ENCODE measurements at regions not wholly inside any gene's neighbourhood (a gene's known extent, or its start where the extent isn't known, plus 50 kb on each side); places are given as distances from the start of the nearest gene placed in this dataset.

DNA sequence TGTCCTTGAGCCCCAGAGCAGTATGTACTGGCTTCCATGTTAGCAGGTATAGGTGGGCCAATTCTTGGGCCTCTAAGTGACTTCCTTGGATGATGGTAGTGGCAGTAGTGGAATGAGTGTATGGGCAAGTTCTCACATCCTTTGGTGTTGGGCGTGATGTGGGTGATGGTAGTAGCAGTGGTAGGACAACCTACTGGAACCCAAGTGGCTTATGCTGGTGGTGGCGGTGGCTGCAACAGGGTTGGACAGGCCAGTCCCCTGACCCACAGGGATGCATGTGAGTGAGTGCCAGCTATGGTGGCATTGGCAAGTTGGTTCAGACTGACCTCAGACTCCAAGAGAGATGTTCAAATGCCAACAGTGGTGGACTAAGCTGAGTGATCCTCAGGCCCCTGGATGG is 1228.2 kb downstream of the ROBO2 start:
- H3K27ac ChIP-seq (ENCODE audit: low read depth, low read length): no peak overlapping the region
- no peak overlapping the region for H3K9ac ChIP-seq (ENCODE audit: low read depth, low read length)
- H3K4me1 ChIP-seq (ENCODE audit: control insufficient read depth, insufficient read depth, low read length): peaks cover 4% of the 10 kb centered on the region; the same call in 1 of the 2 replicates
- no peaks in the 10 kb centered on the region for H3K9me3 ChIP-seq (ENCODE audit: control insufficient read depth, insufficient read depth, low read length)
- H3K27me3 ChIP-seq (ENCODE audit: control insufficient read depth, insufficient read depth, low read length): no peaks in the 10 kb centered on the region
- no peaks in the 10 kb centered on the region for H3K36me3 ChIP-seq (ENCODE audit: control insufficient read depth, insufficient read depth, low read length)
- H3K4me3 ChIP-seq (ENCODE audit: low read depth, low read length): no peak overlapping the region

GRCh38 chr3:78268716-78269668 is 1229.1 kb downstream of the ROBO2 start:
- Histone ChIP-seq H3K27ac (ENCODE audit: low read depth, low read length) (no peak overlapping the region), H3K9me3 (ENCODE audit: control insufficient read depth, insufficient read depth, low read length) (no peaks in the 10 kb centered on the region), H3K36me3 (ENCODE audit: control insufficient read depth, insufficient read depth, low read length) (no peaks in the 10 kb centered on the region), H3K4me3 (ENCODE audit: low read depth, low read length) (no peak overlapping the region), H3K4me1 (ENCODE audit: control insufficient read depth, insufficient read depth, low read length) (peaks cover 4% of the 10 kb centered on the region; the same call in 1 of the 2 replicates), H3K27me3 (ENCODE audit: control insufficient read depth, insufficient read depth, low read length) (no peaks in the 10 kb centered on the region), H3K9ac (ENCODE audit: low read depth, low read length) (no peak overlapping the region)

GRCh38 chr3:78273326-78273725 is 1233.4 kb downstream of the ROBO2 start:
- Histone ChIP-seq H3K9ac (ENCODE audit: low read depth, low read length) (no peak overlapping the region), H3K4me1 (ENCODE audit: control insufficient read depth, insufficient read depth, low read length) (peaks cover 10% of the 10 kb centered on the region; the same call in 1 of the 2 replicates), H3K36me3 (ENCODE audit: control insufficient read depth, insufficient read depth, low read length) (no peaks in the 10 kb centered on the region), H3K27ac (ENCODE audit: low read depth, low read length) (no peak overlapping the region), H3K9me3 (ENCODE audit: control insufficient read depth, insufficient read depth, low read length) (no peaks in the 10 kb centered on the region), H3K4me3 (ENCODE audit: low read depth, low read length) (no peak overlapping the region), H3K27me3 (ENCODE audit: control insufficient read depth, insufficient read depth, low read length) (no peaks in the 10 kb centered on the region)

- no peak overlapping the region for H3K4me3 ChIP-seq (ENCODE audit: low read depth, low read length)
- peaks cover 13% of the 10 kb centered on the region for H3K4me1 ChIP-seq (ENCODE audit: control insufficient read depth, insufficient read depth, low read length)
- no peaks in the 10 kb centered on the region for H3K36me3 ChIP-seq (ENCODE audit: control insufficient read depth, insufficient read depth, low read length)
- H3K27ac ChIP-seq (ENCODE audit: low read depth, low read length): no peak overlapping the region
- no peaks in the 10 kb centered on the region for H3K9me3 ChIP-seq (ENCODE audit: control insufficient read depth, insufficient read depth, low read length)
- H3K9ac ChIP-seq (ENCODE audit: low read depth, low read length): no peak overlapping the region
- H3K27me3 ChIP-seq (ENCODE audit: control insufficient read depth, insufficient read depth, low read length): no peaks in the 10 kb centered on the region
Measured at GRCh38 chr3:78274475-78275065, 1234.7 kb downstream of the ROBO2 start.

DNA sequence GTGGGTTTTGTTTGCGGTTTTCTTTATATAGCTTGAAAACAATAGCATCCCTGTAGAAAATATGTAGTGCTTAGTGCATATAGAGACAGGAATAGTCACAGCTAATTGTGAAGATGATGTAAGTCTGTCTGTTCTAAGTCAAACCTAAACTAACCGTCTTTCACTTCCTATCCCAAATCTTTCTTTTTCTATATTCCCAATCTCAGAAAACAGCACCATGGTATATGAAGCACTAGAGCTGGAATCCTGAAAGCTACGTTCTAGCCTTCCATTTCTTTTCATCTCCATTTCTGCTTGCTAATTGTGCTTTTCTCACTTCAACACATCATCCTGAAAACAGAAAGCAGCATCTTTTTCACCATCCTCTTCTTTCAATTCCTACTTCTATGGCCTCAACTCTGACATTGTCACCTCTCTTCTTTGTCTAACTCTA is 1235.5 kb downstream of the ROBO2 start:
- H3K9me3 ChIP-seq (ENCODE audit: control insufficient read depth, insufficient read depth, low read length): no peaks in the 10 kb centered on the region
- no peak overlapping the region for H3K9ac ChIP-seq (ENCODE audit: low read depth, low read length)
- H3K27ac ChIP-seq (ENCODE audit: low read depth, low read length): no peak overlapping the region
- no peaks in the 10 kb centered on the region for H3K27me3 ChIP-seq (ENCODE audit: control insufficient read depth, insufficient read depth, low read length)
- H3K4me3 ChIP-seq (ENCODE audit: low read depth, low read length): no peak overlapping the region
- peaks cover 14% of the 10 kb centered on the region for H3K4me1 ChIP-seq (ENCODE audit: control insufficient read depth, insufficient read depth, low read length)
- no peaks in the 10 kb centered on the region for H3K36me3 ChIP-seq (ENCODE audit: control insufficient read depth, insufficient read depth, low read length)

DNA sequence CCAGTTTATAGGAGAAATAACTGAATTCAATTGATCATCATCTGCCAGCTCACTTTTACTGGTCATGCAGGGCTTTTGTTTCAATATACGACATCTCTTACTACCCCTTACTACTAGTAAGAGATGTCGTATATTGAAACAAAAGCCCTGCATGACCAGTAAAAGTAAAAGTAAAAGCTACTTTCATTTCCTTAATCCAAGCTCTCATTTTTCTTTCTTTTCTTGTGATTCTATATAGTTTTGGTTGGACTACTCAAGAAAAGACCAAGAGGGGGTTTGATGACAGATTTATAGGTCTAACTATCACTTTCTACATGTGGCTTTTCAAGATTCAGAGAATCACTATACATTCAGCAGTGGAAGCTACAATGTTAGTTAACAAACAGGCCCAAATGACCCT is 1237.3 kb downstream of the ROBO2 start:
- Histone ChIP-seq H3K4me1 (ENCODE audit: control insufficient read depth, insufficient read depth, low read length) (peaks cover 14% of the 10 kb centered on the region), H3K9me3 (ENCODE audit: control insufficient read depth, insufficient read depth, low read length) (no peaks in the 10 kb centered on the region), H3K27ac (ENCODE audit: low read depth, low read length) (no peak overlapping the region), H3K36me3 (ENCODE audit: control insufficient read depth, insufficient read depth, low read length) (no peaks in the 10 kb centered on the region), H3K9ac (ENCODE audit: low read depth, low read length) (no peak overlapping the region), H3K4me3 (ENCODE audit: low read depth, low read length) (no peak overlapping the region), H3K27me3 (ENCODE audit: control insufficient read depth, insufficient read depth, low read length) (no peaks in the 10 kb centered on the region)

DNA sequence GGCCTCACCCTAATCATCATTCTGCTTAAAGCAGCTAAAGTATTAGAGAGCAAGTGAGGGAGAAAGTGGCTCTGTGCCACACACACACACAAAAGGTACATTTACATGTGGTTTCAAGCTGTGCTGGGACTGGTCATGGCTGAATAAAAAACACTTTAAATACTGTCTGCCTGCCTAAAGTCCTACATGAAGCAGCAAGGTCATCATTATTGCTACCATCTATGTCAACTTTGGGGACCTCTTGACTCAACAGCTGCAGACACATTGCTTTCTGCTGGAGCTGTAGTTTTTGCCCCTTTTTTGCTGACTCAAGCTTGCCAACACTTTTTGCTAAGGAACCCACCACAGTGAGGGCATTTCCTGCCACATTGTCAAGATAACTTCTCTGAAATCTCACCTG is 1237.9 kb downstream of the ROBO2 start:
- Histone ChIP-seq H3K4me1 (ENCODE audit: control insufficient read depth, insufficient read depth, low read length) (peaks cover 14% of the 10 kb centered on the region), H3K9ac (ENCODE audit: low read depth, low read length) (no peak overlapping the region), H3K4me3 (ENCODE audit: low read depth, low read length) (no peak overlapping the region), H3K36me3 (ENCODE audit: control insufficient read depth, insufficient read depth, low read length) (no peaks in the 10 kb centered on the region), H3K27me3 (ENCODE audit: control insufficient read depth, insufficient read depth, low read length) (no peaks in the 10 kb centered on the region), H3K27ac (ENCODE audit: low read depth, low read length) (no peak overlapping the region), H3K9me3 (ENCODE audit: control insufficient read depth, insufficient read depth, low read length) (no peaks in the 10 kb centered on the region)

GRCh38 chr3:78279091-78279490 is 1239.2 kb downstream of the ROBO2 start:
- Histone ChIP-seq H3K9ac (ENCODE audit: low read depth, low read length) (no peak overlapping the region), H3K9me3 (ENCODE audit: control insufficient read depth, insufficient read depth, low read length) (no peaks in the 10 kb centered on the region), H3K4me3 (ENCODE audit: low read depth, low read length) (no peak overlapping the region), H3K4me1 (ENCODE audit: control insufficient read depth, insufficient read depth, low read length) (peaks cover 14% of the 10 kb centered on the region), H3K27me3 (ENCODE audit: control insufficient read depth, insufficient read depth, low read length) (no peaks in the 10 kb centered on the region), H3K36me3 (ENCODE audit: control insufficient read depth, insufficient read depth, low read length) (no peaks in the 10 kb centered on the region), H3K27ac (ENCODE audit: low read depth, low read length) (no peak overlapping the region)

DNA sequence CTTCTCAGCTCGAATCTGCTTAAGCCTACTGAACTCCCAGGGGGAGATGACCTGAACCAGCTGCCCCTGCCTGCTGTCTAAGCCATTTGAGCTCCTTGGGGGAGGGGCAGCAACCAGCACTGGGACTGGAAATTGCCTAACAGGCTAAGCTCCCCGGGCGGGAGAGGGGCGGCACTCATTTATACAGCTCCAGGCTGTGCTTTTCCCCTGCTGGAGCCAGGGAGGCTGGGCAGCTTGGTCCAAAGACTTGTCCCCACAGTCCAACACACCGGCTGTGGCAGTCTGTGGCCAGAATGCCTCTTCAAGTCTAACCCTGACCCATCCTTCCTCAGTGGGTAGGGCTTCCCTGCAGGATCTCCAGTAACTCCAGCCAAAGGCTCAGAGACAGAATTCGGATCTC is 1241.5 kb downstream of the ROBO2 start:
- Histone ChIP-seq H3K4me1 (ENCODE audit: control insufficient read depth, insufficient read depth, low read length) (peaks cover 30% of the 10 kb centered on the region), H3K9me3 (ENCODE audit: control insufficient read depth, insufficient read depth, low read length) (no peaks in the 10 kb centered on the region), H3K36me3 (ENCODE audit: control insufficient read depth, insufficient read depth, low read length) (no peaks in the 10 kb centered on the region), H3K27ac (ENCODE audit: low read depth, low read length) (no peak overlapping the region), H3K27me3 (ENCODE audit: control insufficient read depth, insufficient read depth, low read length) (no peaks in the 10 kb centered on the region), H3K4me3 (ENCODE audit: low read depth, low read length) (no peak overlapping the region), H3K9ac (ENCODE audit: low read depth, low read length) (no peak overlapping the region)

DNA sequence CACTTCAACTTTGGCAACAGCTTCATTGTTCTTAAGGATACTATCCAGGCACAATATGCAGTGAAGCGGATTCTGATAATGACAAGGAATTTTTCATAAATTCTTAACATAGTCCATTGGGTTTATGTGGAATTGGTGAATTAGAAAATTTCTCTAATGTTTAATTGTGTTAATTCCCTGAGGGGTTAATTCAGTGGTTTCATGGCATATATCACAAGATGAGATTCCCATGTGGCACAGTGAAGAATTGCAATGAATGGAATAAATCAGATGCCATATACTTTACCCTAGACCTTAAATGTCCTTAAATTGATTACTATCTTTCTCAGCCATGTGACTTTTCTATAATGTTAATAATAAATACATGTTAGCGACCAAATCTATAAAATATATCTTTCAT is 1244.1 kb downstream of the ROBO2 start:
- H3K27me3 ChIP-seq (ENCODE audit: control insufficient read depth, insufficient read depth, low read length): no peaks in the 10 kb centered on the region
- H3K4me1 ChIP-seq (ENCODE audit: control insufficient read depth, insufficient read depth, low read length): peaks cover 37% of the 10 kb centered on the region

GRCh38 chr3:78285032-78285728 is 1245.3 kb downstream of the ROBO2 start:
- Histone ChIP-seq H3K4me1 (ENCODE audit: control insufficient read depth, insufficient read depth, low read length) (peaks cover 34% of the 10 kb centered on the region), H3K27ac (ENCODE audit: low read depth, low read length) (no peak overlapping the region), H3K36me3 (ENCODE audit: control insufficient read depth, insufficient read depth, low read length) (no peaks in the 10 kb centered on the region), H3K9ac (ENCODE audit: low read depth, low read length) (no peak overlapping the region), H3K27me3 (ENCODE audit: control insufficient read depth, insufficient read depth, low read length) (no peaks in the 10 kb centered on the region), H3K9me3 (ENCODE audit: control insufficient read depth, insufficient read depth, low read length) (no peaks in the 10 kb centered on the region), H3K4me3 (ENCODE audit: low read depth, low read length) (no peak overlapping the region)

More for the DNA sequence above, 1244.1 kb downstream of the ROBO2 start:
- Histone ChIP-seq H3K36me3 (ENCODE audit: control insufficient read depth, insufficient read depth, low read length) (no peaks in the 10 kb centered on the region), H3K27ac (ENCODE audit: low read depth, low read length) (no peak overlapping the region), H3K4me3 (ENCODE audit: low read depth, low read length) (no peak overlapping the region), H3K9ac (ENCODE audit: low read depth, low read length) (no peak overlapping the region), H3K9me3 (ENCODE audit: control insufficient read depth, insufficient read depth, low read length) (no peaks in the 10 kb centered on the region)
